Left cardiac atrium (tissue), 4 donors: ENCODE measurements at regions not wholly inside any gene's neighbourhood (a gene's known extent, or its start where the extent isn't known, plus 50 kb on each side); places are given as distances from the start of the nearest gene placed in this dataset.

ENCODE experiments used
- ATAC-seq, 2 donors: fragments of 200-7000 bp; cut with Tn5 transposase; one replicate each; pipeline ENCODE4 v1.9.1; 2020; ENCODE audit warnings: mild to moderate bottlenecking in 2 of 2, moderate library complexity in 2 of 2
- DNase-seq: peaks from one replicate; pipeline ENCODE4 v3.0.0-alpha.2; 2020
- intact Hi-C, 2 donors: fragments of 100-400 bp; cut with DNase I; formaldehyde crosslinking; loops; one replicate each; pipeline versions ENCODE4 v1.14.1 to v1.15.1; 2022 to 2023
- donor health status: DM: no; HTN: yes; CAD: no.
- donor health status: DM: no; HTN: yes; CAD: no; lungs with severe emphysema.
- donor health status: DM: yes; HTN: yes; CAD: no.
- donor health status: Dilated cardiomyopathy.

- intact Hi-C loops: no loop called here
- DNase-seq: no peak
- no peak for ATAC-seq
Observed at GRCh38 chr21:38175306-38175705, 81.5 kb upstream of the KCNJ15 start.

- intact Hi-C loops: no loop called here
- no peak for ATAC-seq
- DNase-seq: no peak
Observed at GRCh38 chr21:38177919-38178652, 78.7 kb upstream of the KCNJ15 start.

- no peak for ATAC-seq
- intact Hi-C loops: no loop called here
- DNase-seq: no peak
Observed at GRCh38 chr21:38178653-38179470, 77.9 kb upstream of the KCNJ15 start.

- intact Hi-C loops: no loop called here
- ATAC-seq (no peak), DNase-seq (no peak)
Observed at GRCh38 chr21:38179511-38179910, 77.3 kb upstream of the KCNJ15 start.

GRCh38 chr21:38181096-38181495 is 75.7 kb upstream of the KCNJ15 start:
- DNase-seq: no peak
- intact Hi-C loops: no loop called here
- no peak for ATAC-seq

- ATAC-seq: no peak
- DNase-seq: no peak
- intact Hi-C loops: no loop called here
Observed at GRCh38 chr21:38182370-38182985, 74.3 kb upstream of the KCNJ15 start.

- intact Hi-C loops: no loop called here
- ATAC-seq (no peak), DNase-seq (no peak)
Observed at GRCh38 chr21:38183961-38184360, 72.8 kb upstream of the KCNJ15 start.

- DNase-seq (no peak), ATAC-seq (no peak)
- intact Hi-C loops: no loop called here
Observed at GRCh38 chr21:38186661-38187270, 70.0 kb upstream of the KCNJ15 start.

GRCh38 chr21:38188037-38188436 is 68.8 kb upstream of the KCNJ15 start:
- intact Hi-C loops: no loop called here
- ATAC-seq (no peak), DNase-seq (no peak)

GRCh38 chr21:38196036-38196435 is 60.8 kb upstream of the KCNJ15 start:
- ATAC-seq: peak in 1 of 2 donors; percentile 36
- intact Hi-C loops: no loop called here
- DNase-seq: no peak

GRCh38 chr21:38202811-38203210 is 54.0 kb upstream of the KCNJ15 start:
- DNase-seq (no peak), ATAC-seq (no peak)
- intact Hi-C loops: no loop called here

GRCh38 chr21:38203229-38203628 is 53.6 kb upstream of the KCNJ15 start:
- no peak for DNase-seq
- intact Hi-C loops: no loop called here

GRCh38 chr21:38205940-38206339 is 50.9 kb upstream of the KCNJ15 start:
- intact Hi-C loops: loop anchor here in 1 of 2 donors (5.0 kb wide), 1 partner anchor 39 kb away; no protein-coding TSS in a partner anchor
- ATAC-seq (no peak), DNase-seq (no peak)

More at GRCh38 chr21:38203229-38203628, 53.6 kb upstream of the KCNJ15 start:
- ATAC-seq: no peak

- DNase-seq: no peak
- no peak for ATAC-seq
- intact Hi-C loops: loop anchor here in 1 of 2 donors (5.0 kb wide), 1 partner anchor 39 kb away; no protein-coding TSS in a partner anchor
Observed at GRCh38 chr21:38206646-38207045, 50.1 kb upstream of the KCNJ15 start.
